NCI-H1694 (cell line): ENCODE measurements at regions not wholly inside any gene's neighbourhood (a gene's known extent, or its start where the extent isn't known, plus 50 kb on each side); places are given as distances from the start of the nearest gene placed in this dataset.

Source experiments
- DNase-seq: peaks from one replicate; lab custom pipeline; 2025; lab: John Stamatoyannopoulos, UW

DNA sequence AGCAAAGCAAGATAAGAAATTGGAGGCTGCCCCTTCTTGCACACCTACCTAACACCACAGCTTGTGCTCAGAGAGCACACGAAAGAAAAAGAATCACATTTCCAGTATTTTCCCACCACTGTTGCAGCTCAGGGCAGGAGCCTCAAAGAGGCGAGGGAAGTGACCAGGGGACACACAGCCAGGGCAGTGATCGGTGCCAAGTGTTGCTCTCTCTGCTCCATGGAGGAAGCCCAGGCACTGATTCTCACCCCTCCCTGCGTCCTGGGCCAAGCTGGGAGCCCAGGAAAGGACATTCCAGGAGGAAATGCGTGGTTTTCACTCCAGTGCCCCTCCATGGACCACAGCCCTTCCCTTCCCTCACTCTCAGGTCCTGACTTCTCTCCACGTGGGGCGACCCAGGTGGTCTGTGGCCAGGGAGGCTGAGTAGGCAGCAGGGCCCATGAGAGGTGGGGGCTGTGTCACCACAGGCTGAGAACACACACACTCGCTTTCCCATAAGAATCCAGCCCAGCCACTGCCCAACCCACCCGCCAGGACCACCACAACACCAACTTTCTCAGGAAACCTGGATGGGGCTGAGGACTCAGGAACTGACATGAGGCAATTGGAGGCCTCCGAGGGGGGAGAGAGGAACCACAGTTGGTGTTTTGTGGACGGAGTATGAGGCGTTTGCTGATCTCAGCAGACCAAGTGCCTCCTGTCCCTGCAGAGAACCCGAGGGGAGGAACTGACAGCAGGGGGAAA lies 81.7 kb upstream of the MAFB start:
- no peak for DNase-seq

DNA sequence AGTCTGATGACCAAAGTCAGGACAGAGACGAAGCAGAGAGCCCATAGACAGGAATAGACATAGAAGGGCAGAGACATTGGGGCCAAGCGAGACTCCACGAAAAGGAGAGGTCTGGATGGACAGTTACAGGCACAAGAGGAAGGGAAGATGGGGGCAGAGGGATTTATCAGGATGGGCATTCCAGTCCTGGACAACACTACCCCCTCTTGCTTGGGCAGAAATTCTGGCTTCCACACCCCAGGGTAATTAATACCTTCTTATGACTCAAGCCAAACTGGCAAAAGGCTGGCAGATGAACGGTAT lies 82.2 kb upstream of the MAFB start:
- DNase-seq, result no peak

DNA sequence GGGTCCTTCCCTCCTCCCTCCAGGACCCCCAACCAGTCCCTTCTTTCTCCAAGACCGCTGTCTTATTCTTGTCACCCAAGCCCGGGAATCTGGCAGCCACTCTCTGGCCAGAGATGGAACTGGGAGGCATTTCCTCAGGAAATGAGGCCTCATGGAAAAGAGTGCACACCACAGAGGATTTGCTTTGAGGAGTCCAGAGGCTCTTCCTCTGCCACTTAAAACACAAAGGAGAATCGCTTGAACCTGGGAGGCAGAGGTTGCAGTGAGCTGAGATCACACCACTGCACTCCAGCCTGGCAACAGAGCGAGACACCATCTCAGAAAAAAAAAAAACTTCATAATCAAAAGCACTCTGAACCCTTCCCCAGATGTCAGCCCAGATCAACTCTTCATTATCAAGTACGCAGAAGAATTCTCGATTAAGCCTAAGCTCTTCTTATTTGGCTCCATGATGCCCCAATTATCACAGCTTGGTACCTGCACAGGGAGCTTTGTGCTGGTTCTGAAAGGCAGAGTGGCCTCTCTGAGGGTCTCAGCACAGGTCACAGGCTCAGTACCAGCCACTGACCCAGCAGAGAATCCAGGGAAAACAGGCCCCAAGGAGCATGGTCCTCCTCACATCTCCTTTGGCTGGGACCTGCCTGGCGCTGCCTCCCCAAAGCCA lies 82.9 kb upstream of the MAFB start:
- DNase-seq, result no peak

DNA sequence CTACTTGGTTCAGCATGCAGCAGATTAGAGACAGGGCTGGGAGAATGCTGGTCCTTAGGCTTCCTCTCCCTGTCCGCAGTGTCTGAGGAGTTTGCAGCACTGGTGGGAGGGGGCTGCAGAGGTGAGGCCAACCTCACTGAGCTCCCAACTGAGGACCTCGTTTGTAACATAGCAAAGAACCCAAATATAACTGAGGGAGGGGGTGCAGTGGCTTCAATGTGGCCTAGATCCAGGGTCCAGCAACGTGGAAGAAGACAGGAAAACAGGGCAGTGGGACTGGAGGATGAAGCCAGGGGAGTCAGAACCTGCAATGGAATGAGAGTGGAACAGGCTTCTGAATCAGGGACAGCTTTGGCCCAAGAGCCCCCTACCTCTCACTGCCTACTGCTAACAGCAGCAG lies 84.3 kb upstream of the MAFB start:
- no peak for DNase-seq

DNA sequence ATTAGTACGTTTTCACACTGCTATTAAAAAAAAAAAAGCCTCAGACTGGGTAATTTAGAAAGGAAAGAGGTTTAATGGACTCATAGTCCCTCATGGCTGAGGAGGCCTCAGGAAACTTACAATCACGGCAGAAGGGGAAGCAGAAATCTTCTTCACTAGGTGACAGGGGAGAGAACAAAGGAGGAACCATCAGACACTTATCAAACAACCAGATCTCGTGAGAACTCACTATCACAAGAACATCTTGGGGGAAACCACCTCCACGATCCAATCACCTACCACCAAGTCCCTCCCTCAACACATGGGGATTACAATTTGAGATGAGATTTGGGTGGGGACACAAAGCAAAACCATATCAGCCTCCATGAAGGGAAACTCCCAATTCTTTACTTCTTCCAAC lies 85.2 kb upstream of the MAFB start:
- DNase-seq, result no peak

DNA sequence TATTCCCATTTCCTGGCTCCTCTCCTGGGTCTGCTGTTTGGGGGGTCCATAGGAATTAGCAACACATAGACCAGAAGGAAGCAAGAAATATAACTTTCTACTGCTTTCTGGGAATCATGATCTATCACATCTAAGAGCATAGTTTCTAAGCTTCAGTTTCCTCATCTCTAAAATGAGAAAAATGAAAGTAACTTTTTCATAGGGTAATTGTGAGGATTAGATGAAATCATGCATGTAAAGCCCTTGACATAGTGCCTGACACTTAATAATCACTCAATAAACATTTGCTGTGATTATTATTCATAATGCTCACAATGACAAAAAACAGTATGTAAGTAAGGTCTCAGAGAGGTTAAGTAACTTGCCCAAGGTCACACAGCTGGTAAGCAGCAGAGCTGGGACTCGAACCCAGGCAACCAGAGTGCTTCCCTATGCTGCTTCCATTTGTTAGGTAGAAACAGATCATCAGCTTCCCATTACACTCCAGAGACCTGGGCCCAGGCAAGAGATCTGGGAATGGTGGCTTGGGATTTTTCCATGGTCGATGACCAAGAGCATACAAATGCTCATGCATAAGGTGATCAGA lies 86.6 kb upstream of the MAFB start:
- no peak for DNase-seq

DNA sequence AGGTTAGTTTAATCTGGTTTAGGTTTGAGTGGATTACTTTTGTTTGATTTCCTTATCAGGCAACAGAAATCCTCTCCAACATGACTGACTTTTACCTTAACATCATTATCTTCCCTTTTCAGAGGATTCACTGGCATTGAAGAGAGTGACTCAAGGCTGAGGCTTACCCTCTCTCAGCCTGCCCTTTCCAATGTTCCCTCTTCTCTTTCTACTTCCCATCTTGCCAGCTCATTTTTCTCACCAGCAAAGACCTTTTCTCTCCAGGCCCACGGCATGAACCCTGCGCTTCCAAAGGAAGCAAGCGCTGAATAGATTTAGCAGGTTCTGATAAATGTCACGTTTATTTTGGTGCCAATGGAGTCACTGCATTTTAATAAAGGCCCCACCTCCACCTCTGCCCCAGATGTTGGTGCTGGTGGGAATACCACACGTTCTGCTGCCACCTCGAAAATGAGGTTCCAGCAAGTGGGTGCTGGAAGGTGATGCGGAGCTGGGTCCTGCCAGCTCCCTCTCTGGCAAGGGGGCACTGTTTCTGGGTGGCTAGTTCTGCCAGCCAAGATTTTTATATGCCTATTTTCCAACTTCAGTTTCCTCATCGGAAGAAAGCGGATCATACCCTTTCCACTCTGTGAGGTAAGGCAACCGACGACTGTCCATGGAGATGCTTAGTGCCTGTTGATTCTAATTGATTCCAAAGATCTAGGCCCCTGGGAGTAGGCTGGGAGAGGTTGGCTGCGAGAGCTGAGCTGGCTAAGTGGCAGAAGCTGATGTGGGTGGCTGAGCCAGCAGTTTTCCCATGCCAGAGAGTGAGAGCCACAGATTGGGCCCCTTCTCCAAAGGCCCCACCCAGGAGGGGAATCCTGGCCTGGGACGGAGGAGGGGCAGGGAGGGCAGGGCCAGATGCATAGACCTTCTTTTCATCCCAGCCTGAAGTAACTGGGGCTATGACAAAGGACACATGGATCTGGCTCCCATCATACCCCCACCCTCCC lies 87.7 kb upstream of the MAFB start:
- no peak for DNase-seq

DNA sequence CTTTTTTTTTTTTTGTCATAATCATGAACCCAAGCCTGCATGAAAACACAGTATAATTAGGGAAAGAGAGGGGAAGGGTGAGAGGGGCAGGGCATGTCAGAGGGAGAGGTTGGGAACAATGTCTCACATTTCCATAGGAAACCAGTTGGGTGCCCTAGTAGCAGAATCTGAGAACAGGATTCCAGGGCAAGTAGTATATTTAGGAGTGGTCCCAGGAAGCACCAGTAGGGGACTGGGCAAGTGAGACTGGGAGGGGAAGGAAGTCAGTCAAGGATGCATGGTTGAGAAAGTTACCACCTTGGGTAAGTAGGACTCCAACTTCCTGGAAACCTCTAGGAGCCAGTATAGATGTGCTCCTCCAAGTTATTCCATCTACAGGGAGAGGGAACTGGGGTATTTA lies 88.6 kb upstream of the MAFB start:
- DNase-seq, result no peak

DNA sequence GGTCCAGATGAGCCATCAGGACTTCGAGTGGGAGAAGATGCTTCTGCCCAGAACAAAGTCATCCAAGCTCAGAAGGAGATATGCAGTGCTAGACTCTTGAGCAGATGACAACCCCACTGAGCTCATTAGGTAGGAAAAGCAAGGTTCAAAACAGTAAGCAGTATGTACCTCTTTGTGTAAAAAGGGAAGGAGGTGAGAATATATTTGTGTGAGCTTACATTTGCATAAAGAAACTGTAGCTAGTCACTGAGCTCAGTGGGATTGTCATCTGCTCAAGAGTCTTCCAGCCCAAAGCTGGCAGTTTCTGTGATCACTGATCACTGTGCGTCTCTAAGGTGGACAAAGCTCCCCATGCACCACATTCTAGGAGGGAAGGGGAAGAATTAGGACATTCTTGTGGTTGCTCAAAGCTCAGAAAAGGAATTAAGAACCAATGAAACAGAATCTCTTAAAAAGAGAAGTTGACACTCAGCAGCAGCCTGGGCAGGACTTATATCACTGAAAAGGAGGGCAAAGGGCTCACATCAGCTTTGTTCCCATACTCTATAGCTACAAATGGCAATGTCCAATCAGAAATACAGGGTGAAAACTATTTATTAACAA lies 90.0 kb upstream of the MAFB start:
- no peak for DNase-seq

DNA sequence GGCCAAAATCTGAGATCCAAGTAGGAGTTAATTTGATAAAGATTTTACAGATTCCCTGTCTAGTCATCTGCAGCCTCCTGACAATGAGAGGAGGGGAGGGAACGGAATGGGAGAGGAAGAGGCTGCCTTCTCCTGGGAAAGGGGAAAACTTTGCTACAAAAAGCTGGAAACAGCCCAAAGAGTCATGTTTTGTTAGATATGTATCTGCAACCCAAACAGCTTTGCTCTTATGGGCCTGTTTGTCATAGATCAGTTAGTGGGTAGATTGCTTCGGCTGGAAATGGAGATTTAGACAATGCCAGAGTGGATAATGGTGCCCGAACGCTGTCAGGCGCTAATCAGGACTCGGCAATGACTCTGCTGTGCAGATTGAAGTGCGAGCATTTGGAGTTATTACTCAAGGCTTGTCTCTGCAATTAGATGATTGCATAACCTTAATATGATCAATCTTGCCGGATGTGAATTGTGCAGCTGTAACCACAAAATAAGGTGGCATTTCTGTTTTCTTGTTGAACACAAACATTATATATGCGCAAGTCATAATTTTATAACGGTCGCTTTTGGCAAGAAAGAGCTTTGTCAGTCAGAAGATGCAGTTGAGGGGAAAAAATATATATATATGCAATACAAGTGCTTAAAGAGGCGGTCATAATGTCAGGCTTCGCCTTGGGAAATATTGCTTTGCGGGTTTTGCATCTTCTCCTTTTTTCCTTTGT lies 92.4 kb upstream of the MAFB start:
- DNase-seq, result no peak

DNA sequence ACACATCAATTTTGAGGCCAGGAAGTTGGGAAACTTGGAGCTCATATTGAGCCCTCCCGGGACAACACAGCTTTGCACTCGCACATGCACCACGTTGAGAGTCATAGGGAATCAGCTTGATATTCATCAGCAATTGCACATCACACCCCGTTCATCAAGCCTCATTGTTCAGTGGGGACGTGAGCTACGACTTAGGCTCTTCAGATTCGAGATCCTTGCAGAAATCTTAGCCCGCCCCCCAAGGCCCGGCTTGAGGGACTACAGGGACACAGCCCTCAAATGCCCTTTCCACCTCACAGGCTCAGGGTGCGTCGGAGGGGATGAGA lies 93.0 kb upstream of the MAFB start:
- no peak for DNase-seq

DNA sequence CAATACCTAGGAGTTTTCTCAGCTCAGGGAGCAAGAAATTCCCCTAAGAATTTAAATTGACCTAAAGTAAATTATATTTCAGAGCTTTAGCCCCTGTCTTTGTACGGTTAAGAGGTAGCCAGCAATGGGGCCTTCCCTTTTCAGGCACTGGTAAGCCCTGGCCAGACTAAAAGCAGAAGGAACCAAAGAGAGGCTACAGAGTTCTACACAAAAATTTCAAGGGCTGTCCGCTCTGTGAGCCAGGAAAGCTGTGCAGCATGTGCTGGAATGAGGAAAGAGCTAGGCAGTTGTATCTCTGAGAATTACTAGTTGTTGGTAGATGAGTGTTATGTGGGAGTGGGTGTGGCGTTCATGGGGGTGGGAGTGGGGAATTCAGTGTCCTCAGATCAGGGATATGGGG lies 96.3 kb upstream of the MAFB start:
- DNase-seq, result no peak

DNA sequence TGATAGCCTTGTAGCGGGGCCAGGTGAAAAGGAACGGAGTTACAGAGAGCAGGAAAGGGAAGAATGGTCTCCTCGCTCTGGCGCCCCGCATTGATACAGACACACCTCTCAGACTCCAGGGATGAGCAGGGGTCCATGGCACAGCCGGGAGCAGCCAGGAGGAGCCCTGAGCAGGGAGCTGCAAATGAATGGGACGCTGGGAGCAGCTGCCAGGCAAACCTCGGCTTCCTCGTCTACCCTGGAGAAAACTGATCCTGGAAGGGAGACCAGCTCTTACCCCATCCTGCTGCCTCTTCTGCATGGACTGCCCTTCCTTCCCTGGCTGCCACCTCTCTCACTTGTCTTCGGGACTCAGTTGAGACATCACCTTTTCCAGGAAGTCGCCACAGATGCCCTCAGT lies 97.3 kb upstream of the MAFB start:
- DNase-seq, result no peak

DNA sequence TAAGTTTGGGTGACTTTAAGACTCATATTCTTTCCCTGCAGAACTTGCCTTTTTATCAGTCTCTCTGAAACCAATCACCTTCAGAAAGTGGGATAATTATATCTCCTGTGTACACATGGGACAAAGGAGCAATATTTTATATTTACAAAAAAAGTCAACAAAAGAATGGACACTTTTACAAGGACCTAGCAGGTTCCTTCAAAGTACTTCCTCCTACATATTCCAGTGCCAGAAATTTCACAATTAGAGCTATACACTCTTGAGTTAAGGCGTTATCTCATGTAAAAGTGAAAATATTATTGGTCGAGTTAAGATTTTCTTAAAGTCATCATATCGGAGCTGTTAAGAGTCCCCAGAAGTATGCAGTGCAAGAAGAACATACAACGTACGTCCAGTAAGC lies 98.9 kb upstream of the MAFB start:
- DNase-seq, result no peak

DNA sequence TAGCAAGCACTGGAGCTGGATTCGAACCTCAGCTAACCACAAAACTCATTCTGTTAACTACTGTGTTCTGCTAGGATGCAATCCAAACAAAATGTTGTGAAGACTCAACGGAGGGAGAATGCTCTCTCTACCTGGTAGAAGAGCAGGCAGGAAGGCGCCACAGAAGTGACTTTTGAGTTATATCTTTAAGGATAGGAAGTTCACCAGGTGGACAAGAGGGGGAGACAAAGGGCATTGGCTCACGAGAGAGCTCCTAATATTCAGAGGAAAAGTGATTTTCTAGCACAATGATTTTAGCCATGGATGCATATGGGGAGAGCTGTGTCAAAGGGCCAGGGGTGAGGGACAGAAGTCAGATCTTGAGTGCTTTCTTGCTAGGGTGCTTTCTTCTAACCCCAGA lies 108.4 kb upstream of the MAFB start:
- DNase-seq, result no peak

DNA sequence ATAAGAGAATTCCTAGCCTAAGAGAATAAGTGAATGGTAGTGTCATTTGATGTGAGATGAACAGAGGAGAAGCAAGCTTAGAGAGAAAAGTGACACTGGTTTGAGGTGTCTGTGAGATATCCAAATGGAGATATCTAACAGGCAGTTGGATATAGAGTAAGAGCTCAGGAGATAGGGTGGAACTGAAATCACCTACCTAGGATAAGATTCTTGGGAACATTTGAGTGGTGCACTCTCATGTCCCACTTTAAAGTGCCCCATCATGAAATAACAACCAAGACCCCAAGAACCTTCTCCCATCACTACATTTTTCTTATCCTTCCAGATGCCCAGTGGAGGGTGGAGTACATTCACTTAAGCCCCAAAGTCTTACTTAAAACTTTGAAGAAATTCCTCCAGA lies 109.0 kb upstream of the MAFB start:
- DNase-seq, result no peak

DNA sequence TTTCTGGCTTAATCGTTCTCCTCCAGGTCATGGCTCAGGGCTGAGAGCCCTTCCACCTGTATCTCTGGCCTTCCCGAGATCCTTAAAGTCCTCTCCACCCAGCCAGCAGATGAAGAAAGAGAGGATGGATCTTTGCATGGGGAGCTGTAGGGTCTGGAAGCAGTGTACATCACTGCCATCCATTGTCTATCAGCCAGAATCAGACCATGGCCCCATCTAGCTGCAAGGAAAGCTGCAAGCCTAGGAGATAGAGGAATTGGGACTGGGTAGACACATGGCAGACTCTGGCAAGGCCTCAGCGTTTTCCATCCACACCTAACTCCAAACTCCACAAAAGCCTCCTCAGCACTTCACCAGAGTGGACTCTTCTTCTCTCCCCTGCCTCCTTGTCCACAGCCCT lies 113.8 kb upstream of the MAFB start:
- no peak for DNase-seq

DNA sequence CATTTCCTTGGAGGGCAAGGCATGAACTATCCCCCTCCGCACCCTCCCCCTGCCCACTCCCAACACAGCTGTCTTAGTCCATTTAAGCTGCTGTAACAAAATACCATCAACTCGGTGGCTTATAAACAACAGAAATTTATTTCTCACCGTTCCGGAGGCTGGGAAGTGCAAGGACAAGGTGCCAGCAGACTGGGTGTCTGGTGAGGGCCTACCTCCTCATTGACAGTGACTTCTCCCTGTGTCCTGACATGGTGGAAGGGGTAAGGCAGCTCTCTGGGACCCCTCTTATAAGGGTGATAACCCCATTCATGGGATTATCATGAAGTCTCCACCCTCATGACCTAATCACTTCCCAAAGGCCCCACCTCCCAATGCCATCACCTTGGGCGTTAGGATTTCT lies 114.3 kb upstream of the MAFB start:
- no peak for DNase-seq

DNA sequence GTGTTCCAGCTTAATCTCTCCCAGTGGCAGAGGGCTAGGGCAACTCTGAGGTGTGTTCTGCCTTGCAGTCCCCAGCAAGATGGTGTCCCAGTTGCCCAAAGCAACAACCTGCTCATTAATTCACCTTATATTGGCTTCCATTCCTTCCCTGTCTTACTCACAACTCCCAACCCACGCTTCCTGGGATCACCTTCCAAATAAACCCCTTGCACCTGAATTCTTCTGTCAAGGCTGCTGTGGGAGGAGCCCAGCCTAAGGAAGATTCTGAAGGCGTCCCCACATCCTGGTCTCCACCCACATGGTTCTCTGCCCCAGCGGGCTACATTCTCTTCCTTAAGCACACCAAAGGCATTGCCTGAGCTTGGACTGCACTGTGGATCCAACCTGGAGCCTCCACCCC lies 116.6 kb upstream of the MAFB start:
- DNase-seq, result no peak

DNA sequence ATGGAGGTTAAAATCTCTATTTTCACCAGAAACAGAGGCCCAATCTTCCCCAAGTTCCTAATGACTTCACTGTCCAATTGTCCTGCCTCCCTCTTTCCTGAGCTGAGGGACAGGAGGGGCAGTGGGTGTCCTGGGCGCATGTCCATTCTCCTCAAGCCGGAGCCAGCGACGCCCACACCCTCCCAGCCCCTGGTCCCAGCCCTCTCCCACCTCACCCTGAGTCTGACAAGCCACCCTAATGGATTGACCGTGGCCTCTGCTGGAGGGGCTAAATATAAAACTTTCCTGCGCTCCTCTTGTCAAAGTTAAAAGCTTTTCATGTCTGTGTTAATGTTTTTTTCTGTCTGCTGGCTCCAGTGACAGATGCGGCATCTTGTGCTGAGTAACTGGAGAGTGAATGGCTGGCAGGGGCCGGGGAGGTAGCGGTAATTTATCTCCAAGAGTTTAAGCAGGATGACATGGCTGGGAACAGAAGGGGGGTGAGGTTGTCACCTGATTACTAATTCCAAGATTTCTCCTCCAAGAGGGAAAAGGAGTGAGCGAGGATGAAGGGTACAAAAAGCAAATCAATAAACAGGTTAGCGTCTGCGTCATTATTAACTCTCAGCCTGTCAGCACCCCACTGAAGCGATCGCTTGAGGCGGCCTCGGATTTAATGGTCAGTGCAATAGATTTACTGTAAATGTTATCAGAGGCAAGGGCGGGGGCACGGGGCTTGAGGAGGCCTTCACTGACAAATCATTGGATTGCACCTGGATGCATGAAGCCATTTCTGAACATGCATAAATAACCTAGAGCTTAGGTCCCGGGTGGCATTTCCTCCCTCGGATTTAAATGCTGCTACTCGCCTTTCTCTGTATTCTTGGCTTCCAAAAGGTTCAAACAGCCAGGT lies 118.1 kb upstream of the MAFB start:
- no peak for DNase-seq

DNA sequence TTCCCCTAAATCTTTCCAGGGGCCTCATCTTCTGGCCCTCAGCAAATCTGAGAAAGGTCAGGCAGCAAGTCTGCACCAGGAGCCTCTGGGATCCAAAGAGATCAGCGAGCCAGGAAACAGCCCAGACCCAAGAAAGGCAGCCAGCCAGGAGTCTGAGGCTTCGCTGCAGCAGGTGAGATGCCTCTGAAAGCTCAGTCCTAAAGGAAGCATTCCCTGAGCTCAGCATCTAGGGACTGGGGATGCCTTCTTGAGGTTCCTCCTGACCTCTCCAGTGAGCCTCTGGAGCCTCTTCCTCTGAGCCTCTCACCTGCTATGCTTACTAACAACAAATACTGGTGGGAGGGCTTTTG lies 118.8 kb upstream of the MAFB start:
- DNase-seq, result no peak
